ENCODE measurements at regions not wholly inside any gene's neighbourhood (a gene's known extent, or its start where the extent isn't known, plus 50 kb on each side); places are given as distances from the start of the nearest gene placed in this dataset.

DNA sequence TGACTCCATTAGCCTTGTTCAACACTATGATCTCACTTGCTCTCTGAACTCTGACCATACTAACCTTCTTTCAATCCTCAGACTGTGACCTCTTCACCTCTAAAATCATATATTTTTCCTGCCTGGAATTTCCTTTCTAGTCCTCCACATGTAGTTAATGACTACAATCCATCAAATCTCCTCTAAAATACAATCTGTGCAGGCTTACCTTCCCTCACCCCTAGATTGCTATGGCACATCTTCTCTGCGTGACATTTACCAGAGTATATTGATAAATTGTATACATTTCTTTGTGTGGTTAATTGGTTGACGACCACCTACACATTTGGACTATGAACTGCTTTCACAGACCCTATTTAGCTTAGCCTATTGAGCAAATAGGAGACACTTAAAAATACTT, 1330.2 kb upstream of the TENM4 start:
- H3K27ac ChIP-seq (ENCODE audit: low read depth, low read length) = no peak overlapping the region
- no peaks in the 10 kb centered on the region for H3K36me3 ChIP-seq (ENCODE audit: control insufficient read depth in 3 of 3, insufficient read depth in 3 of 3, low read length in 3 of 3)
- H3K4me3 ChIP-seq (ENCODE audit: low read length in 3 of 3) = no peak overlapping the region
- H3K27me3 ChIP-seq (ENCODE audit: control insufficient read depth in 3 of 3, insufficient read depth in 3 of 3, low read length in 3 of 3) = no peaks in the 10 kb centered on the region
- no peaks in the 10 kb centered on the region for H3K9me3 ChIP-seq (ENCODE audit: control insufficient read depth in 3 of 3, low read length in 3 of 3)
- no peaks in the 10 kb centered on the region for H3K4me1 ChIP-seq (ENCODE audit: control insufficient read depth in 3 of 3, insufficient read depth in 3 of 3, low read length in 3 of 3)
- no peak overlapping the region for H3K9ac ChIP-seq (ENCODE audit: low read depth in 1 of 3, low read length in 3 of 3)

DNA sequence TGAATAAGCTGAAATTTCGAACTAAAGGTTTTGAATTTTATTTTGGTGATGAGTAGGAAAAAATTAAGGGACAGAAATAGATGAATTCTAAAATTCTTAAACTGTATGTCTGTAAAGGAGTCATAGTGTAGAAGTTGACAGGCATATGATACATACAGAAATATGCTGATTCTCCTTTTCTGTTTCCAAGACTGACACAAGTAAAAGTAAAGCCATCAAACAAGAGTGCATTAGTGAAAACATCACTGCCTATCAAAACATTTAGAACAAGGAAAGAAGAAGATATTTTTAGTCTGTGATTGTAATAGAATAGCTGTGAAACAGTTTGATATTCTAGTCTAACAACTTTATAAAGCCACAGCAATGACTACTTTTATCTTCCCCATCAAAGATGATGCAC, 1318.0 kb upstream of the TENM4 start:
- Histone ChIP-seq H3K9me3 (ENCODE audit: control insufficient read depth in 3 of 3, low read length in 3 of 3) (no peaks in the 10 kb centered on the region), H3K27me3 (ENCODE audit: control insufficient read depth in 3 of 3, insufficient read depth in 3 of 3, low read length in 3 of 3) (no peaks in the 10 kb centered on the region), H3K4me3 (ENCODE audit: low read length in 3 of 3) (no peak overlapping the region), H3K36me3 (ENCODE audit: control insufficient read depth in 3 of 3, insufficient read depth in 3 of 3, low read length in 3 of 3) (no peaks in the 10 kb centered on the region), H3K4me1 (ENCODE audit: control insufficient read depth in 3 of 3, insufficient read depth in 3 of 3, low read length in 3 of 3) (no peaks in the 10 kb centered on the region), H3K27ac (ENCODE audit: low read depth, low read length) (no peak overlapping the region), H3K9ac (ENCODE audit: low read depth in 1 of 3, low read length in 3 of 3) (no peak overlapping the region)

DNA sequence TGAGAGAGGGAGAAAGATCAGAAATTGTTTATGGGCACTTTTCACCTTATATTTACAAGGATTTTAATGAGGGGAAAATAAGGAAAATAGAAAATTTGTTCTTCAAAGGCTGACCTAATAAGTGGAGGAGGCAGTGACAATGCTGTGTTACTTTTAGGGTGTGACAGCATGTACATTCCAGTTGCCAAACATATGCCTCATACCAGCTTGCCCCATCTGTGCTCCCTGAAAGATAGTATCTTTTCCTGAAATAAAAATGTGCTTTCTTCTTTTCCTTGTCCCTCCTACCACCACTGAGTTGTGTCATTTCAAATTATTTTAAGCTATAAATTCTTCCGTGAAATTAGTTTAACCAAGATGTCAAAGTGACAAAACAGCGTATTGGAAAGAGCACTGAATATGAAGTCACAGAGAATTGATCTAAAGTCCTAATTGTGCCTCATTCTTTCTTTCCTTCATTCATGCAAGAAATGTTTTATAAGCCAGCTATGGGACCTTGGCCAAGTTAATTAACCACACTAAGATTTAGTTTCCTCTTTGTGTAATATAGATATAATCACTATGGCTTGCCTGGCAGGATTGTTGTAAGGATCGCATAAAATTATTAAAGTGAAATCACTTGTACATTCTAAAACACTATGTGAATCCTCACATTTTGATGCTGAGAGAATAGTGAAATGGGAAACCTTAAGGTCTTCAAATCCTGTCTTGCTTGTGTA, 1307.5 kb upstream of the TENM4 start:
- Histone ChIP-seq H3K27me3 (ENCODE audit: control insufficient read depth in 3 of 3, insufficient read depth in 3 of 3, low read length in 3 of 3) (no peaks in the 10 kb centered on the region), H3K4me1 (ENCODE audit: control insufficient read depth in 3 of 3, insufficient read depth in 3 of 3, low read length in 3 of 3) (no peaks in the 10 kb centered on the region), H3K27ac (ENCODE audit: low read depth, low read length) (no peak overlapping the region), H3K9ac (ENCODE audit: low read depth in 1 of 3, low read length in 3 of 3) (no peak overlapping the region), H3K9me3 (ENCODE audit: control insufficient read depth in 3 of 3, low read length in 3 of 3) (no peaks in the 10 kb centered on the region), H3K36me3 (ENCODE audit: control insufficient read depth in 3 of 3, insufficient read depth in 3 of 3, low read length in 3 of 3) (no peaks in the 10 kb centered on the region), H3K4me3 (ENCODE audit: low read length in 3 of 3) (no peak overlapping the region)

DNA sequence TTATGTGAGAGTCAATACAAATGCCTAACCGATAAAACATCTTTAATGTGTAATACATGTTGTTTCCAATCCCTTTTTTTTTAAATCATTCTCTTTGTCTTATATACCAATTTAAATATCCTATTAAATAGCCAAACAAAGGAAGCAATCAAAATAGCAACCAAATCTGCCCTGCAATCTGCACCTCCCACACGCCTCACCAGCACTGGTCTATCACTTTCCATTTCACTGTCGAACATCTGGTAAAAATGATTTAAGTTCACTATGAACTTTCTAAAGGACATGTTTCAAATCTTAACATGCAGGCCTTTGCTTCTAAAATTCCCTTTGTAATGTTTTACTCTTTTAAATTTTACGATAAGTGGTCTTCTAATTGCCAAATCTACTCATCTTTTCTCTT, 1305.5 kb upstream of the TENM4 start:
- Histone ChIP-seq H3K27ac (ENCODE audit: low read depth, low read length) (no peak overlapping the region), H3K9me3 (ENCODE audit: control insufficient read depth in 3 of 3, low read length in 3 of 3) (no peaks in the 10 kb centered on the region), H3K36me3 (ENCODE audit: control insufficient read depth in 3 of 3, insufficient read depth in 3 of 3, low read length in 3 of 3) (no peaks in the 10 kb centered on the region), H3K4me3 (ENCODE audit: low read length in 3 of 3) (no peak overlapping the region), H3K9ac (ENCODE audit: low read depth in 1 of 3, low read length in 3 of 3) (no peak overlapping the region), H3K4me1 (ENCODE audit: control insufficient read depth in 3 of 3, insufficient read depth in 3 of 3, low read length in 3 of 3) (no peaks in the 10 kb centered on the region), H3K27me3 (ENCODE audit: control insufficient read depth in 3 of 3, insufficient read depth in 3 of 3, low read length in 3 of 3) (no peaks in the 10 kb centered on the region)

DNA sequence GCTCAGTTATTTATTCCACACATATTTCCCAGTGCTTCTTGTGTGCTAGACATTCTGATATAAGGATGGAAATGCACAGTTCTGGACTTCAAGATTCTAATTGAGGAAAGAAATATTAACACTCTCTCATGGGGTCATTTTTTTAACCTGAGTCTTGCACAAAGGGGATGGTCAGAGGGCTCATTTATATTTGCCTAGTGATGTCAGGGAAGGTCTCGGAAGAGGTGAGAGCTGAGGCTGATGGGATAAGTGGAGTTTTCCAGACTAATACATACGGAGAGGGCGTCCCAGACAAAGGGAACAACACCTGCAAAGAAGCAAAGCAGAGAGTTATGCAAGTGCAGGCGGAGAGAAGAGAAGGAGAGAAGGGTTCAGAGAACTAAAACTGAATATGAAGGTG, 1304.6 kb upstream of the TENM4 start:
- H3K9ac ChIP-seq (ENCODE audit: low read depth in 1 of 3, low read length in 3 of 3) = no peak overlapping the region
- H3K4me3 ChIP-seq (ENCODE audit: low read length in 3 of 3) = no peak overlapping the region
- no peak overlapping the region for H3K27ac ChIP-seq (ENCODE audit: low read depth, low read length)
- no peaks in the 10 kb centered on the region for H3K4me1 ChIP-seq (ENCODE audit: control insufficient read depth in 3 of 3, insufficient read depth in 3 of 3, low read length in 3 of 3)
- H3K27me3 ChIP-seq (ENCODE audit: control insufficient read depth in 3 of 3, insufficient read depth in 3 of 3, low read length in 3 of 3) = no peaks in the 10 kb centered on the region
- no peaks in the 10 kb centered on the region for H3K36me3 ChIP-seq (ENCODE audit: control insufficient read depth in 3 of 3, insufficient read depth in 3 of 3, low read length in 3 of 3)
- H3K9me3 ChIP-seq (ENCODE audit: control insufficient read depth in 3 of 3, low read length in 3 of 3) = no peaks in the 10 kb centered on the region

DNA sequence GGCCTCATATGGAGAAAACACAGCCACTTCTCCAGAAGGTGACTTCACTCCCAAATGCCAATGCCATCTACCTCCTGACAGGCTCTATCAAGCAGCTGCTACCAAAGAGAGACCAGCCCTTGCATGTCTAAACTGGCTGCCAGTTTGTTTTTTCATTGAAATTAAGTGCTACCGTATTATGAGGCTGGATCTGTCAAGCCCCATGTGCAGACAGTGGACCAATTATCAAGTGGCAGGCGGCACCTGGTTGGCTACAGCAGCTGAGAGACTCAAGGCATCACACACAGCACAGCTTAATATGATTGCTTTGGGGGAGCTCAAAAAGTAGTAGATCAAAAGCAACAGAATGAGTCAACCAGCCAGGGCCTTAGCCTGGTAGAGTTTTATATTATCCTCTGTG, 1293.0 kb upstream of the TENM4 start:
- no peak overlapping the region for H3K9ac ChIP-seq (ENCODE audit: low read depth in 1 of 3, low read length in 3 of 3)
- H3K36me3 ChIP-seq (ENCODE audit: control insufficient read depth in 3 of 3, insufficient read depth in 3 of 3, low read length in 3 of 3) = no peaks in the 10 kb centered on the region
- no peak overlapping the region for H3K27ac ChIP-seq (ENCODE audit: low read depth, low read length)
- no peaks in the 10 kb centered on the region for H3K27me3 ChIP-seq (ENCODE audit: control insufficient read depth in 3 of 3, insufficient read depth in 3 of 3, low read length in 3 of 3)
- H3K4me1 ChIP-seq (ENCODE audit: control insufficient read depth in 3 of 3, insufficient read depth in 3 of 3, low read length in 3 of 3) = no peaks in the 10 kb centered on the region
- no peaks in the 10 kb centered on the region for H3K9me3 ChIP-seq (ENCODE audit: control insufficient read depth in 3 of 3, low read length in 3 of 3)
- no peak overlapping the region for H3K4me3 ChIP-seq (ENCODE audit: low read length in 3 of 3)

DNA sequence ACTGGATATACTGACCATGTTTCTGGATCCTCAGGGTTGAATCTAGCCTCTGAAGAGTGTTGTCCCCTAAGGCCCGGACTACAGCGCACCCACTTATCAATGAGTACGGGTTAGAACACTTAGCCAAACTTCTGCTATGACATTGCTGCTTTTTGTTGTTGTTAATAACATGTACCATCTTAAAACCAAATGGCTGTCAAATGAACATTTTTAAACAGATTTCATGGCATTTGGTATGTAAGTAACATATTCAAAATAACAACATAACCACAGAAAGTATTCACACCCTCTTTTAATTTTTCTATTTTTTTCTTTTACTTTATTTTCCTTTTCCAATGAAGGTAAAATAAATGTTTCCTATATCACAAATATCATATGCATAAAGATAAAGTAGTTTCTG, 1292.5 kb upstream of the TENM4 start:
- no peaks in the 10 kb centered on the region for H3K4me1 ChIP-seq (ENCODE audit: control insufficient read depth in 3 of 3, insufficient read depth in 3 of 3, low read length in 3 of 3)
- H3K36me3 ChIP-seq (ENCODE audit: control insufficient read depth in 3 of 3, insufficient read depth in 3 of 3, low read length in 3 of 3) = no peaks in the 10 kb centered on the region
- no peaks in the 10 kb centered on the region for H3K27me3 ChIP-seq (ENCODE audit: control insufficient read depth in 3 of 3, insufficient read depth in 3 of 3, low read length in 3 of 3)
- no peaks in the 10 kb centered on the region for H3K9me3 ChIP-seq (ENCODE audit: control insufficient read depth in 3 of 3, low read length in 3 of 3)
- H3K4me3 ChIP-seq (ENCODE audit: low read length in 3 of 3) = no peak overlapping the region
- H3K9ac ChIP-seq (ENCODE audit: low read depth in 1 of 3, low read length in 3 of 3) = no peak overlapping the region
- H3K27ac ChIP-seq (ENCODE audit: low read depth, low read length) = no peak overlapping the region

DNA sequence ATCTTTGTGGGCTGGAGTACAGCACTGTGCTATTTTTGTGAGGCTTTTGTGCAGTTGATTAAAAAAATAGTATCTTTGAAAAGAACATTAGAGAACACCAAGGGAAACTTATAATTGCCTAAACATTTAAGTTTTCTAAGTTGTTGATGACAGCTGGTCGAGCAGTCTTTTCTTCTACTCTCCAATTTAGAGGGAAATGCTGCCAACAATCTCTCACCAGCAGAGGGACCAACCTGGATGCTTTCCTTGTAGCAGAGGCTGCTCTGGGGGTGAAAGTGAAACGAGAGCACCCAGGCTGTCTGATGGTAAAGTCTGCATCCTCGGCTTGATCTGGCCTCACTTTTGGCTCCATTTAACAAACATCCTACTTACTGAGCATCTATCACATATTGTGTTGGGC, 1286.5 kb upstream of the TENM4 start:
- Histone ChIP-seq H3K27me3 (ENCODE audit: control insufficient read depth in 3 of 3, insufficient read depth in 3 of 3, low read length in 3 of 3) (no peaks in the 10 kb centered on the region), H3K4me3 (ENCODE audit: low read length in 3 of 3) (no peak overlapping the region), H3K36me3 (ENCODE audit: control insufficient read depth in 3 of 3, insufficient read depth in 3 of 3, low read length in 3 of 3) (no peaks in the 10 kb centered on the region), H3K4me1 (ENCODE audit: control insufficient read depth in 3 of 3, insufficient read depth in 3 of 3, low read length in 3 of 3) (no peaks in the 10 kb centered on the region), H3K9me3 (ENCODE audit: control insufficient read depth in 3 of 3, low read length in 3 of 3) (no peaks in the 10 kb centered on the region), H3K9ac (ENCODE audit: low read depth in 1 of 3, low read length in 3 of 3) (no peak overlapping the region), H3K27ac (ENCODE audit: low read depth, low read length) (no peak overlapping the region)

DNA sequence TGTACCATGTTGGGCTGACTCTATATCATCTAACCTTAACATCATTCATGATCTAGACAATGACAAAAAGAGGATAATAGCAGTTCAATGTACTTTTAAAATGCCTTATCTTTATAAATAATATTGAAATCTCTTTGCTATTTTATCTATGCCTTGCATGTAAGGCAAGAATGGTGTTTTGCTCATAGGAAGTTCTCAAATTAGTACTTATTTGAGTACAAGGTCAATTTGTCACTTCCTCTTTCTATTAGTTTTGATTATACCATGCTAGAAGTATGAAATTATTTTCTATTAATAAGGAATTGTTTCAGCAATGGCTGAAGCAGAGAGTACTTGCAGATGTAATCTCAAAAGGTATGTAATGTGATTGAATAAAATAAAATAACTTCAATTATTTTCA, 1285.4 kb upstream of the TENM4 start:
- H3K9ac ChIP-seq (ENCODE audit: low read depth in 1 of 3, low read length in 3 of 3) = no peak overlapping the region
- no peaks in the 10 kb centered on the region for H3K27me3 ChIP-seq (ENCODE audit: control insufficient read depth in 3 of 3, insufficient read depth in 3 of 3, low read length in 3 of 3)
- no peaks in the 10 kb centered on the region for H3K9me3 ChIP-seq (ENCODE audit: control insufficient read depth in 3 of 3, low read length in 3 of 3)
- H3K4me3 ChIP-seq (ENCODE audit: low read length in 3 of 3) = no peak overlapping the region
- H3K36me3 ChIP-seq (ENCODE audit: control insufficient read depth in 3 of 3, insufficient read depth in 3 of 3, low read length in 3 of 3) = no peaks in the 10 kb centered on the region
- H3K27ac ChIP-seq (ENCODE audit: low read depth, low read length) = no peak overlapping the region
- no peaks in the 10 kb centered on the region for H3K4me1 ChIP-seq (ENCODE audit: control insufficient read depth in 3 of 3, insufficient read depth in 3 of 3, low read length in 3 of 3)

DNA sequence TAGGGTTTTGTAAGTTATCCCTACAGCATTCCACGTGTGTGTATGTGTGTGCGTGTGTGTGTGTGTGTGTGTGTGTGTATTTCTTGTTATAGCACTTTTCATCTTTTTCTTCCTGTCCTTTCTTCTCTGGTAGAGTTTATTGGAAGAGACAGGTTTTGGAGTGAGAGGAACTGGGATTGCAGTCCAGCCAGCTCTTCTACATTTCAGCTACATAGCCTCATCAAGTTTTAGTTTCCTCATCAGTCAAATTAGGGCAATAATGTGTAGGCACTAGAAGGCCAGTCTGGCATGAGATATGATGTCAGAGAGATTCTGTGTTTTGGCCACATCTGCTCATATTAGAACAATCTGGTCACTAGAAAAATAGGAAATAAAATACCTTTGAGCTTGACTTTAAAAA, 1283.5 kb upstream of the TENM4 start:
- Histone ChIP-seq H3K9ac (ENCODE audit: low read depth in 1 of 3, low read length in 3 of 3) (no peak overlapping the region), H3K4me1 (ENCODE audit: control insufficient read depth in 3 of 3, insufficient read depth in 3 of 3, low read length in 3 of 3) (no peaks in the 10 kb centered on the region), H3K27ac (ENCODE audit: low read depth, low read length) (no peak overlapping the region), H3K9me3 (ENCODE audit: control insufficient read depth in 3 of 3, low read length in 3 of 3) (no peaks in the 10 kb centered on the region), H3K27me3 (ENCODE audit: control insufficient read depth in 3 of 3, insufficient read depth in 3 of 3, low read length in 3 of 3) (no peaks in the 10 kb centered on the region), H3K4me3 (ENCODE audit: low read length in 3 of 3) (no peak overlapping the region), H3K36me3 (ENCODE audit: control insufficient read depth in 3 of 3, insufficient read depth in 3 of 3, low read length in 3 of 3) (no peaks in the 10 kb centered on the region)

DNA sequence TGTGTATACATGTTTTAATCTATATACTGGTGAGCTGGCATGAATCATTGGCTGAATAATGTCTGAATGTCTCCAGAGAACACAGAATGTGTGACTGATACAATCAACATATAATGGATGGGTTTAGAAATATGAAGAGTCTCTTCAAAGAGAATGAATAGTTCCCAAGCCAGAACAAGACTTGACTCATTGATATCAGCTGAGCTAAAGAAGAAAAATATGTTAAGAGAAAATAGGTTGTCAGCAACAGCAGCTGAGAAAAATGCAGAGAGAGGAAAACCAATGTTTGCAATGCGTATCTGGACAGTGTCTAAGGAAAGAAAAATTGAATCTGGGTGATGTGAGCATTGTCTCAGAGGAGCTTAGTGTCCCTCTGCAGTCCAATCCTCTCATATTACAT, 1281.8 kb upstream of the TENM4 start:
- H3K9me3 ChIP-seq (ENCODE audit: control insufficient read depth in 3 of 3, low read length in 3 of 3) = no peaks in the 10 kb centered on the region
- H3K36me3 ChIP-seq (ENCODE audit: control insufficient read depth in 3 of 3, insufficient read depth in 3 of 3, low read length in 3 of 3) = no peaks in the 10 kb centered on the region
- no peaks in the 10 kb centered on the region for H3K4me1 ChIP-seq (ENCODE audit: control insufficient read depth in 3 of 3, insufficient read depth in 3 of 3, low read length in 3 of 3)
- no peak overlapping the region for H3K27ac ChIP-seq (ENCODE audit: low read depth, low read length)
- H3K9ac ChIP-seq (ENCODE audit: low read depth in 1 of 3, low read length in 3 of 3) = no peak overlapping the region
- no peaks in the 10 kb centered on the region for H3K27me3 ChIP-seq (ENCODE audit: control insufficient read depth in 3 of 3, insufficient read depth in 3 of 3, low read length in 3 of 3)
- H3K4me3 ChIP-seq (ENCODE audit: low read length in 3 of 3) = no peak overlapping the region
